Loucy (cell line): ENCODE measurements at regions not wholly inside any gene's neighbourhood (a gene's known extent, or its start where the extent isn't known, plus 50 kb on each side); places are given as distances from the start of the nearest gene placed in this dataset.

ENCODE experiments used
- H2AFZ ChIP-seq: fragments of 200-600 bp; sonication (generic); 2 replicates; pipeline ENCODE4 v1.6.0; 2016; ENCODE audit warnings: antibody characterized with exemption, mild to moderate bottlenecking, low read length, moderate library complexity
- H3F3A ChIP-seq: fragments of 200-600 bp; 2 replicates; pipeline ENCODE4 v1.6.0; 2016; ENCODE audit warnings: antibody characterized with exemption, low read depth, mild to moderate bottlenecking
- H3K27me3 ChIP-seq: fragments of 200-600 bp; sonication (generic); 2 replicates; pipeline ENCODE4 v1.6.1; 2014; ENCODE audit warnings: low read length, mild to moderate bottlenecking; ENCODE audit not compliant: insufficient read depth, poor library complexity, severe bottlenecking
- H3K36me3 ChIP-seq: fragments of 200-600 bp; sonication (generic); 2 replicates; pipeline ENCODE4 v1.6.1; 2016; ENCODE audit warnings: low read length; ENCODE audit not compliant: insufficient read depth
- H3K4me1 ChIP-seq: fragments of 200-600 bp; sonication (generic); 2 replicates; pipeline ENCODE4 v1.5.1; 2014; ENCODE audit warnings: low read length, mild to moderate bottlenecking; ENCODE audit not compliant: insufficient read depth, poor library complexity, severe bottlenecking
- H3K4me2 ChIP-seq: fragments of 200-600 bp; sonication (generic); 2 replicates; pipeline ENCODE4 v1.6.0; 2014; ENCODE audit warnings: antibody characterized with exemption, low read length, low read depth, mild to moderate bottlenecking; ENCODE audit not compliant: poor library complexity, severe bottlenecking
- H3K4me3 ChIP-seq: fragments of 200-600 bp; sonication (generic); 2 replicates; pipeline ENCODE4 v1.5.1; 2014; ENCODE audit warnings: low read length, mild to moderate bottlenecking, mixed read lengths; ENCODE audit not compliant: poor library complexity, severe bottlenecking
- H3K79me2 ChIP-seq: fragments of 200-600 bp; sonication (generic); 2 replicates; pipeline ENCODE4 v1.6.1; 2014; ENCODE audit warnings: low read length; ENCODE audit not compliant: insufficient read depth
- H3K9ac ChIP-seq: fragments of 200-600 bp; sonication (generic); 2 replicates; pipeline ENCODE4 v1.6.0; 2014; ENCODE audit warnings: mild to moderate bottlenecking, low read depth, low read length, moderate library complexity; ENCODE audit not compliant: poor library complexity, severe bottlenecking
- H3K9me2 ChIP-seq: fragments of 200-600 bp; sonication (generic); replicated peaks from 2 replicates; pipeline ENCODE4 v1.6.1; 2016; ENCODE audit warnings: low read depth, low read length, mixed read lengths
- H3K9me3 ChIP-seq: fragments of 200-600 bp; sonication (generic); 2 replicates; pipeline ENCODE4 v1.6.1; 2014; ENCODE audit warnings: mild to moderate bottlenecking, antibody characterized with exemption, low read length, low read depth; ENCODE audit not compliant: insufficient read depth
- H4K20me1 ChIP-seq: fragments of 200-600 bp; sonication (generic); 2 replicates; pipeline ENCODE4 v1.6.0; 2014; ENCODE audit warnings: antibody characterized with exemption, low read length, mild to moderate bottlenecking; ENCODE audit not compliant: insufficient read depth, poor library complexity, severe bottlenecking
- EZH2phosphoT487 ChIP-seq: fragments of 200-600 bp; IDR thresholded peaks from 2 replicates; pipeline ENCODE4 v1.6.1; 2018; ENCODE audit warnings: antibody characterized with exemption, mild to moderate bottlenecking, moderate library complexity, borderline replicate concordance
- TF ChIP-seq, protein P1 (sequence below): fragments of 200-600 bp; sonication (generic); conservative IDR thresholded peaks from 2 replicates; pipeline ENCODE4 v1.5.1; 2014; ENCODE audit warnings: mild to moderate bottlenecking, antibody characterized with exemption, low read length

GRCh38 chr3:150107429-150108175 lies 136.9 kb upstream of the PFN2 start:
- Histone ChIP-seq H2AFZ (0 out of 2 replicates have a peak overlapping the region, but pooled peaks have one; percentile 13), H3K4me1 (peaks cover 19% of the 10 kb centered on the region), H3K9ac (no peak overlapping the region), H3K27me3 (no peaks in the 10 kb centered on the region), H3F3A (0 out of 2 replicates have a peak, but pooled peaks cover under 1% of the 10 kb centered on the region), H4K20me1 (no peaks in the 10 kb centered on the region), H3K9me2 (no peaks in the 10 kb centered on the region), H3K4me3 (no peak overlapping the region), H3K79me2 (no peaks in the 10 kb centered on the region), H3K4me2 (no peak overlapping the region), H3K9me3 (no peaks in the 10 kb centered on the region), H3K36me3 (no peaks in the 10 kb centered on the region)
- no peak for TF ChIP-seq EZH2phosphoT487
- TF ChIP-seq, protein P1, sequence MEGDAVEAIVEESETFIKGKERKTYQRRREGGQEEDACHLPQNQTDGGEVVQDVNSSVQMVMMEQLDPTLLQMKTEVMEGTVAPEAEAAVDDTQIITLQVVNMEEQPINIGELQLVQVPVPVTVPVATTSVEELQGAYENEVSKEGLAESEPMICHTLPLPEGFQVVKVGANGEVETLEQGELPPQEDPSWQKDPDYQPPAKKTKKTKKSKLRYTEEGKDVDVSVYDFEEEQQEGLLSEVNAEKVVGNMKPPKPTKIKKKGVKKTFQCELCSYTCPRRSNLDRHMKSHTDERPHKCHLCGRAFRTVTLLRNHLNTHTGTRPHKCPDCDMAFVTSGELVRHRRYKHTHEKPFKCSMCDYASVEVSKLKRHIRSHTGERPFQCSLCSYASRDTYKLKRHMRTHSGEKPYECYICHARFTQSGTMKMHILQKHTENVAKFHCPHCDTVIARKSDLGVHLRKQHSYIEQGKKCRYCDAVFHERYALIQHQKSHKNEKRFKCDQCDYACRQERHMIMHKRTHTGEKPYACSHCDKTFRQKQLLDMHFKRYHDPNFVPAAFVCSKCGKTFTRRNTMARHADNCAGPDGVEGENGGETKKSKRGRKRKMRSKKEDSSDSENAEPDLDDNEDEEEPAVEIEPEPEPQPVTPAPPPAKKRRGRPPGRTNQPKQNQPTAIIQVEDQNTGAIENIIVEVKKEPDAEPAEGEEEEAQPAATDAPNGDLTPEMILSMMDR: no peak

DNA sequence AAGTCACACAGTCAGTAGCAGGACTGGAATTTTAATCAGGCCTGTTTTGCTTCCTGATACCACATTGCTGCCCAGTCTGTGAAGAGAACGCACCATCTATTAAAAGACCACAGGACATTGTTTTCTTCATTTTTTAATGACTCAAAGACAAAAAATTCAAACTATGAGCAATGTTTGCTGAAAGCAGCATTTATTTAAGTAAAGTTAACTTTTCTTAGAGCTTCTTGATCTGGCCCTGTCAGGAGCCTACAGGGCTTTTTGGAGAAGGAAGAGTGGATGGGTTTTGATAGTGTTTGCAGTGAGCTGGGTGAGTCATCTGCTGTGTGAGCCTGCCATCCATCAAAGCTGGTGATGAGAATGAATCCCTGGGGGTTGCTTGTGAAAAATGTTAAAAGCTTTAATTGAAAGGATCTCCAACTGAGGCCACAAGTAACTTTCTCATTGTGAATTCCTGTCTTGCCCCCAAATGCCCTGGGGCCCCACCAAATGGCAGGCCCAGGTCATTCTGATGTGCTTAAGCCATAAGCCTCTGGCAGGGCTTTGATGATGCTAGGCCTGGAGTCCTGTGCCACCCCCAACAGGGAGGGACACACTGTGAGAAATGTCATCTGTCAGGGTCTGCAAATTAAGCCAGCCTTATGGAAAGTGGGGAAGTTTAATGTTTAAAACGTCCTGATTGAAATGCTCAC lies 136.2 kb upstream of the PFN2 start:
- no peaks in the 10 kb centered on the region for H3K9me3 ChIP-seq
- H4K20me1 ChIP-seq: no peaks in the 10 kb centered on the region
- no peak overlapping the region for H2AFZ ChIP-seq
- TF ChIP-seq, protein P1: no peak
- no peak for TF ChIP-seq EZH2phosphoT487
- H3K4me2 ChIP-seq: no peak overlapping the region
- no peaks in the 10 kb centered on the region for H3F3A ChIP-seq
- H3K9me2 ChIP-seq: no peaks in the 10 kb centered on the region
- no peak overlapping the region for H3K4me3 ChIP-seq
- no peaks in the 10 kb centered on the region for H3K36me3 ChIP-seq
- H3K79me2 ChIP-seq: no peaks in the 10 kb centered on the region
- H3K27me3 ChIP-seq: no peaks in the 10 kb centered on the region
- peaks cover 23% of the 10 kb centered on the region for H3K4me1 ChIP-seq
- no peak overlapping the region for H3K9ac ChIP-seq

DNA sequence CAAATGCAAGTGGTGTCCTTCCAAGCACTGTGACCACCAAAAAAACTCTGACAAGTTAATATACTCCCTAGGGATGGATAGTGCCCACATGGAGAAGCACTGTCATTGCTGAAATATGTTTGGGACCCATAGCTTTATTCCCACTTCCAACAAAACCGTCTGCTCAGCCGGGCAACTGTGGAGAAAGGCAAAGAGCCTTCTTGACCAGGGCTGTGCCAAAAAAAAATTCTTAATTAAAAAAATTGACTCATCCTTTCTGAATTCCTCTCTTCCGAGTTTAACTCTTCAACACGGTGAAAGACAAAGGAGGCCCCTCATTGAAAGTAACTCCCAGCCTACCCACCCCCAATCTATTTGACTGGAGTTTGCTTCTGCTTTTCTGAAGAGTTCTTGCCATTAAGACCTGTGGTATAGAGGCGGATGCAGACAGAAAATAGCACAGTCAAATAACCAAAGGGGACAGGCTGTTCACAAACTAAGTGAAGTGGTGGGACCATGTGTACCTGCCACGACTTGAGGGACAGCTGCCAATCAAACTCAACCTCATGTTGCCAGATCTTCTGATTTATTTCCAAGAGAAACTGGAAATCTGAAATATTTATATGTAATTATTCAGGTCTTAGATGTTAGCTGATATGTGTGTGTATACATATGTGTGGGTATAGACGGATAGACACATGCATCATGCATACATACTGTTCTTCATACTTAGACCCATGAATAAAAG lies 135.4 kb upstream of the PFN2 start:
- peaks cover 23% of the 10 kb centered on the region for H3K4me1 ChIP-seq
- no peak overlapping the region for H3K9ac ChIP-seq
- no peaks in the 10 kb centered on the region for H3K79me2 ChIP-seq
- H3K9me3 ChIP-seq: no peaks in the 10 kb centered on the region
- H3F3A ChIP-seq: no peaks in the 10 kb centered on the region
- no peaks in the 10 kb centered on the region for H4K20me1 ChIP-seq
- H3K4me2 ChIP-seq: no peak overlapping the region
- no peak overlapping the region for H3K4me3 ChIP-seq
- H3K9me2 ChIP-seq: no peaks in the 10 kb centered on the region
- no peak for TF ChIP-seq EZH2phosphoT487
- TF ChIP-seq, protein P1: no peak
- no peaks in the 10 kb centered on the region for H3K36me3 ChIP-seq
- no peak overlapping the region for H2AFZ ChIP-seq
- H3K27me3 ChIP-seq: no peaks in the 10 kb centered on the region
